ENCODE measurements at regions not wholly inside any gene's neighbourhood (a gene's known extent, or its start where the extent isn't known, plus 50 kb on each side); places are given as distances from the start of the nearest gene placed in this dataset.

- Mint-ChIP-seq H3K4me1 (no peaks in the 10 kb centered on the region), H3K27ac (no peak overlapping the region), H3K4me3 (no peak overlapping the region), H3K9me3 (no peaks in the 10 kb centered on the region), H3K36me3 (no peaks in the 10 kb centered on the region), H3K27me3 (ENCODE audit: insufficient read depth, low read depth) (peaks cover 14% of the 10 kb centered on the region)
- Histone ChIP-seq H3K27me3 (peaks cover 64% of the 10 kb centered on the region), H2AFZ (replicated peaks) (no peak overlapping the region), H3K4me3 (no peak overlapping the region), H3K79me2 (ENCODE audit: low read depth) (no peaks in the 10 kb centered on the region), H3K9ac (no peak overlapping the region), H3K36me3 (no peaks in the 10 kb centered on the region), H3K9me3 (ENCODE audit: low read depth) (no peaks in the 10 kb centered on the region), H3K4me1 (no peaks in the 10 kb centered on the region), H4K20me1 (ENCODE audit: low read depth) (no peaks in the 10 kb centered on the region), H3K27ac (no peak overlapping the region), H3F3A (ENCODE audit: low read depth) (no peaks in the 10 kb centered on the region), H3K4me2 (no peak overlapping the region)
- DNase-seq (ENCODE audit: low spot score) = no peak
- no peak for TF ChIP-seq EZH2 (IDR thresholded peaks at IDR 0.05)
- no peak for TF ChIP-seq CTCF (IDR thresholded peaks at IDR 0.05)
- TF ChIP-seq EZH2phosphoT487 (IDR thresholded peaks at IDR 0.05) = no peak
Measured at GRCh38 chr20:60926831-60927230, 325.2 kb upstream of the CDH4 start.

GRCh38 chr20:60928341-60928740 is 323.7 kb upstream of the CDH4 start:
- Mint-ChIP-seq H3K9me3 (peaks cover 2% of the 10 kb centered on the region), H3K4me3 (no peak overlapping the region), H3K36me3 (no peaks in the 10 kb centered on the region), H3K27ac (no peak overlapping the region), H3K4me1 (no peaks in the 10 kb centered on the region), H3K27me3 (ENCODE audit: insufficient read depth, low read depth) (peaks cover 17% of the 10 kb centered on the region)
- Histone ChIP-seq H3K9ac (no peak overlapping the region), H2AFZ (replicated peaks) (no peak overlapping the region), H3K4me1 (no peaks in the 10 kb centered on the region), H4K20me1 (ENCODE audit: low read depth) (no peaks in the 10 kb centered on the region), H3K79me2 (ENCODE audit: low read depth) (no peaks in the 10 kb centered on the region), H3K4me3 (no peak overlapping the region), H3K36me3 (no peaks in the 10 kb centered on the region), H3K4me2 (no peak overlapping the region), H3K9me3 (ENCODE audit: low read depth) (no peaks in the 10 kb centered on the region), H3F3A (ENCODE audit: low read depth) (no peaks in the 10 kb centered on the region), H3K27ac (no peak overlapping the region), H3K27me3 (peaks cover 59% of the 10 kb centered on the region)
- TF ChIP-seq CTCF (IDR thresholded peaks at IDR 0.05) (no peak), EZH2phosphoT487 (IDR thresholded peaks at IDR 0.05) (no peak), EZH2 (IDR thresholded peaks at IDR 0.05) (no peak)
- DNase-seq (ENCODE audit: low spot score) = no peak

GRCh38 chr20:60930023-60930790 is 321.9 kb upstream of the CDH4 start:
- TF ChIP-seq CTCF (IDR thresholded peaks at IDR 0.05) (no peak), EZH2 (IDR thresholded peaks at IDR 0.05) (no peak), EZH2phosphoT487 (IDR thresholded peaks at IDR 0.05) (no peak)
- peaks cover 41% of the 10 kb centered on the region for H3K27me3 ChIP-seq
- Mint-ChIP-seq H3K4me3 (no peak overlapping the region), H3K27ac (no peak overlapping the region), H3K4me1 (no peaks in the 10 kb centered on the region), H3K36me3 (no peaks in the 10 kb centered on the region), H3K27me3 (ENCODE audit: insufficient read depth, low read depth) (peaks cover 18% of the 10 kb centered on the region), H3K9me3 (peaks cover 2% of the 10 kb centered on the region)
- H3K4me3 ChIP-seq = no peak overlapping the region
- H3K27ac ChIP-seq = no peak overlapping the region
- H3F3A ChIP-seq (ENCODE audit: low read depth) = no peaks in the 10 kb centered on the region
- no peaks in the 10 kb centered on the region for H3K79me2 ChIP-seq (ENCODE audit: low read depth)
- H4K20me1 ChIP-seq (ENCODE audit: low read depth) = no peaks in the 10 kb centered on the region
- no peak overlapping the region for H2AFZ ChIP-seq (replicated peaks)
- H3K4me1 ChIP-seq = no peaks in the 10 kb centered on the region
- no peak for DNase-seq (ENCODE audit: low spot score)
- H3K36me3 ChIP-seq = no peaks in the 10 kb centered on the region
- no peak overlapping the region for H3K4me2 ChIP-seq
- H3K9ac ChIP-seq = no peak overlapping the region
- H3K9me3 ChIP-seq (ENCODE audit: low read depth) = no peaks in the 10 kb centered on the region
